ENCODE measurements at regions not wholly inside any gene's neighbourhood (a gene's known extent, or its start where the extent isn't known, plus 50 kb on each side); places are given as distances from the start of the nearest gene placed in this dataset.

DNA sequence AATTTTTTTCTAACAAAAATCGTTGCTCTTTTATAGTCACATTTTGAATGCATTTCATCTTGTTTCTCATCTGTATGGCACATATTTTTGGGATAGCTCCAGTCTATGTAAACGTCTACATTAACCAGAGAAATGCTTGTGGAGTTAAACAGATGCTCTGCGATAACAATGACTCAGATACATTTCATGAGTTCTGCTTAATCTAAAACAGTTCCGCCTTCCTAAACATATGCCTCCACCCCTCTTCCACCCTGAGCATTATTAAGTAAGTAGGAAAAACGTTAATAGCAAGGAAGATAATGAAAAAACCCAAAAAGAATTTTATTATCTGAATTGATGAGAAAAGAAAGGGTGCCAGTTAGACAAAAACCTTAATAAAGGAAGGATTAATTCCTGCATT is 396.1 kb downstream of the TUSC7 start:
- TF ChIP-seq EZH2 (IDR thresholded peaks at IDR 0.05; ENCODE audit: low read depth), result no peak
- TF ChIP-seq, protein P1, sequence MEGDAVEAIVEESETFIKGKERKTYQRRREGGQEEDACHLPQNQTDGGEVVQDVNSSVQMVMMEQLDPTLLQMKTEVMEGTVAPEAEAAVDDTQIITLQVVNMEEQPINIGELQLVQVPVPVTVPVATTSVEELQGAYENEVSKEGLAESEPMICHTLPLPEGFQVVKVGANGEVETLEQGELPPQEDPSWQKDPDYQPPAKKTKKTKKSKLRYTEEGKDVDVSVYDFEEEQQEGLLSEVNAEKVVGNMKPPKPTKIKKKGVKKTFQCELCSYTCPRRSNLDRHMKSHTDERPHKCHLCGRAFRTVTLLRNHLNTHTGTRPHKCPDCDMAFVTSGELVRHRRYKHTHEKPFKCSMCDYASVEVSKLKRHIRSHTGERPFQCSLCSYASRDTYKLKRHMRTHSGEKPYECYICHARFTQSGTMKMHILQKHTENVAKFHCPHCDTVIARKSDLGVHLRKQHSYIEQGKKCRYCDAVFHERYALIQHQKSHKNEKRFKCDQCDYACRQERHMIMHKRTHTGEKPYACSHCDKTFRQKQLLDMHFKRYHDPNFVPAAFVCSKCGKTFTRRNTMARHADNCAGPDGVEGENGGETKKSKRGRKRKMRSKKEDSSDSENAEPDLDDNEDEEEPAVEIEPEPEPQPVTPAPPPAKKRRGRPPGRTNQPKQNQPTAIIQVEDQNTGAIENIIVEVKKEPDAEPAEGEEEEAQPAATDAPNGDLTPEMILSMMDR (conservative IDR thresholded peaks at IDR 0.05), result no peak

Data from PC-9 (cell line).